GM12873 (cell line): ENCODE measurements at regions not wholly inside any gene's neighbourhood (a gene's known extent, or its start where the extent isn't known, plus 50 kb on each side); places are given as distances from the start of the nearest gene placed in this dataset.

Experiments
- TF ChIP-seq, protein P1 (sequence below): IDR thresholded peaks from 2 replicates; pipeline ENCODE4 v1.5.1; 2012; ENCODE audit warnings: low read depth, mild to moderate bottlenecking, moderate library complexity, low read length, control low read depth; ENCODE audit not compliant: insufficient read depth; ENCODE audit errors: missing control alignments

DNA sequence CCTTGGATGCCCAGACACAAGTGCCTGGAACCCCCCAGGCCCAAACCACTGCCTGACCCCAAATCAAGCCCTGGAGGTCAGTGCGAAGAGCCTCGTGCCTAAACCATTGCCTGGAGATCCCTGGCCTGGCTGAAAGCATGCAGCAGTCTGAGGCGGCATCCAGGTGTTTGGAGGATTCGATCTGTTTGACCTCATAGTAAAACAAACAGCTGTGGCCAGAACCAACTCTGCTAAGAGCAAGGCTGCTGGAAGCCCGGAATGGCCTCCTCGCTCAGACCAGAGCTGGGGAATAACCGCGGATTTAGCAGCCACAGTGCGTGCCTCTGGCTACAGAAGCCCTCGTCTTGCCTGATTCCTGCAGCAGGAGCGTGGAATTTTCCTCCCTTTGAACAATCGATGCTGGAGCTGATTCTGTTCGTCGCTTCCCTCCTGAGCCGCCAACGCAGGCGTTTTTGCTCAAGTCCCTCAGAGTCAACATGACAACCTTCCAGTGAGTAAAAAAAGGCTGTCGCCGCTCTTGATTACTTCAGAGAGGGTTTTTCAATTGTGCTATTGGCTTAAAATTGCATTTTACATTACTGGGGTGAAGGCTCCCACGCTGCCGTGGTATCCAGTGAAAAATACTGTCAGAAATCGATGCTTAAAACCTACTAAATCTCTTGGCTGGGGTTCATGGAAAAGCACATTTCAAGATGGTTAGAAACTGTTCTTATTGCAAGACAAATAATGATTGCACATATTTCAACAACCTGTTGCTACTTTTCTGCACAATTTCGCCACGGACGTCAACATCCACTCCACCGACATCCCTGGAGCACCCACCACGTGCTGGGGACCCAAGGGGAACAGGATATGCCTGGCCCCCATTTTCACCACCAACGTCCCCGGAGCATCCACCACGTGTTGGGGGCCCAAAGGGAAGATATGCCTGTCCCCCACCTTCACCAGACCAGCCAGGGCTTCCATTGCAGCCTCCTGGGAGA, 190.0 kb downstream of the OLFM1 start:
- TF ChIP-seq, protein P1, sequence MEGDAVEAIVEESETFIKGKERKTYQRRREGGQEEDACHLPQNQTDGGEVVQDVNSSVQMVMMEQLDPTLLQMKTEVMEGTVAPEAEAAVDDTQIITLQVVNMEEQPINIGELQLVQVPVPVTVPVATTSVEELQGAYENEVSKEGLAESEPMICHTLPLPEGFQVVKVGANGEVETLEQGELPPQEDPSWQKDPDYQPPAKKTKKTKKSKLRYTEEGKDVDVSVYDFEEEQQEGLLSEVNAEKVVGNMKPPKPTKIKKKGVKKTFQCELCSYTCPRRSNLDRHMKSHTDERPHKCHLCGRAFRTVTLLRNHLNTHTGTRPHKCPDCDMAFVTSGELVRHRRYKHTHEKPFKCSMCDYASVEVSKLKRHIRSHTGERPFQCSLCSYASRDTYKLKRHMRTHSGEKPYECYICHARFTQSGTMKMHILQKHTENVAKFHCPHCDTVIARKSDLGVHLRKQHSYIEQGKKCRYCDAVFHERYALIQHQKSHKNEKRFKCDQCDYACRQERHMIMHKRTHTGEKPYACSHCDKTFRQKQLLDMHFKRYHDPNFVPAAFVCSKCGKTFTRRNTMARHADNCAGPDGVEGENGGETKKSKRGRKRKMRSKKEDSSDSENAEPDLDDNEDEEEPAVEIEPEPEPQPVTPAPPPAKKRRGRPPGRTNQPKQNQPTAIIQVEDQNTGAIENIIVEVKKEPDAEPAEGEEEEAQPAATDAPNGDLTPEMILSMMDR, result no peak

DNA sequence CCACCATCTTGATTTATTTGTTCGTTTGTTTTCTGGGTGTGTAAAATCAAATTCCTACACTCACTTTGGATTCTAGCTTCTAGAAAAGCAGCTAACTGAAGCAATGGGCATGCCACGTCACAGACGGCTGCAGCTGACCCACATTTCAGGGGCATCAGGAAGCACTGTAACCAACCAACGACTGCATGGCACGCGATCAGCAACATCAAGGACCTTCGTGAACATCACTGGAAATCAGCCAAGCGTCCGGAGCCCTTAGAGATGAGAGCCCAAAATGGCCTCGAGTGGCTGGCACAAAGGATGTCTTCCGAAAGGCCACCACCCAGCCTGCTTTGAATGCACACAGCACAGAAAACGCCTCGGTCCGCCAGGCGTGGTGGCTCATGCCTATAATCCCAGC, 191.1 kb downstream of the OLFM1 start:
- TF ChIP-seq, protein P1, result no peak

DNA sequence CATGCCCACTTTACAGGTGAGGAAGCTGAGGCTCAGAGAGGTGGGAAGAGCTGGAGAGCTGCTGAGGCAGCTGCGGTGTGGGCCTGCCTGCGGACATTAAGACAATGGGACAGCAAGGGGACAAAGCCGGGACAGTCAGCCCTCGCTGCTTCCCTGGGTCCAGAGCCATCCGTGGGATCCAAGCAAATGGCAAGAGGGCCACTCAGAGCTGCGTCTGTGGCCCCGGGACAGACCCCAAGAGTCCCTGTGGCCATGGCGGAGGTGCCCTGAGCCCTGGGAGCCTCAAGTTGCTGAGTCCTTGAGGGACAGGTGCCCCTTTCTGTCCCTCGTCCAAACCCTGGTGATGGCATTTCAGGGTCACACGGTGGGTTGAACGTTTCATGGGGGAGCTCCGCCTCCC, 191.9 kb downstream of the OLFM1 start:
- TF ChIP-seq, protein P1, result no peak

DNA sequence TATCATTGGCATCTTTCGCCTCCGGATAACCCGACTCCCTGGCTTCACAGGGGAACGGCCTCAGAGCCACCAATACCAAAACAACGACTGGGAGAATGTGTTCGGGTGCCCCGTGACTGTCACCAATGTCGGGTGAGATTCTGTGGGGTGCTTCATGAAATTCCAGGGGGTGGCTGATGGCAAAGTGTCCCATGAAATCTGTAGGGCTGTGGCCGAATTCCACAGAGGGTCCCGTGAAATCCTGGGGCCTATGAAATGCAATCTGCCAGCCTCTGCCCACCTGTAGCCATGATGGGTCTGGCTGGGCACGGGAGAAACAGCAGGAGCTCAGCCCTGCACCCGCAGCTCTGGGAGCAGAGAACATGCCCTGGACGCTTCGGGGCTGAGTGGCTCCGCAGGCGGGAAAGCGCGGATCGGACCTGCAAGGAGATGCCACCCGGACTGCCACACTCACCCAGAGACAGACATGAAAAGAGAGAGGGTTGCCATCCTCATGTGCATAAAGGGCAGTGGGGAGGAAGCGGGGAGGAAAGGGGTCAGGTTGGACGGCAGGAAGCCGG, 192.4 kb downstream of the OLFM1 start:
- TF ChIP-seq, protein P1, result no peak

DNA sequence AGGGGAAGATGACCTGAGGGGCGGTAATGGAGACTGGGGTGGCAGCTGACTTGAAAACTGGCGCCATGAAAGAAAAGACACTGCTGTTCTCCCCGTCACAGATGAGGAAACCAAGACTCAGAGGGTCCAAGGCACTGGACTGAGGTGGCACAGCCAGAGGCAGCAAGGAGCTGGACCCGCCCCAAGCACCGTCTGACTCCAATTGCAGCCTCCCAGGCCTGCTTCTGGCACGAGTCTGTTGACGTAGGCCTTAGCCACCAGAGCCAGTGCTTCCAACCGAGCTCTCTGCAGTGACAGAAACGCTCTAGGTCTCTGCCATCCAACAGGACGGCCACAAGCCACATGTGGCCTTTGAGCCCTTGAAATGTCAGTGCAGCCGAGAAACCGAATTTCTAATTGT, 193.2 kb downstream of the OLFM1 start:
- TF ChIP-seq, protein P1, result no peak

DNA sequence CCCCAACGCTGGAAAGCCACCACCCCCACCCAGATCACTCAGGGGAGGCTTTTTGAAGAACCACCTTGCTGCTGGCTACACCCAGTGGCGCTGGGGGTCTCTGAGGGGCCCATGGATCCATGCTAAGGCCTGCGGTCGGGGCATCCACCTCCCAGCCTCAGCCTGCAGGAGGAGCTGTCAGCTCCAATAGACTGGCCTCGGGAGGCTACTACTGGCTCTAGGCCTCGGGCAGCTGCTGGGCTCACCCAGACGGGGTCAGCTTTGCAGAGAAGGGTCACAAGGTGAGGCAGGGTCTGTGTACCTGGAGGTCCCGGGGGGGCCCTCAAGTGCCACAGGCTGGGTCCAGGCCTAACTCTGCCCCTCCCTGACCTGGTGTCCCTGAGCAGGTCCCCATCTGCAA, 193.7 kb downstream of the OLFM1 start:
- TF ChIP-seq, protein P1, result peak; percentile 6
